Right lobe of liver (tissue), 4 donors: ENCODE measurements at regions not wholly inside any gene's neighbourhood (a gene's known extent, or its start where the extent isn't known, plus 50 kb on each side); places are given as distances from the start of the nearest gene placed in this dataset.

Source experiments
- POLR2A ChIP-seq: fragments of 450-650 bp; IDR thresholded peaks from one replicate; pipeline ENCODE4 v1.6.1; 2017; ENCODE audit warnings: antibody characterized with exemption, mild to moderate bottlenecking
- TF ChIP-seq, protein P1 (sequence below), 4 donors: fragments of 200-600 bp in 3 of 4; fragments of 450-650 bp in 1 of 4; IDR thresholded peaks; one replicate each; pipeline versions ENCODE4 v1.5.1 to v1.8.0; 2016 to 2022; ENCODE audit warnings: antibody characterized with exemption in 4 of 4, mild to moderate bottlenecking in 2 of 4
- donor health status: DM: no; HTN: no; CAD: no.
- donor health status: DM: no; HTN: no; CAD: no.
- donor health status: DM: no; HTN: yes; CAD: no.

DNA sequence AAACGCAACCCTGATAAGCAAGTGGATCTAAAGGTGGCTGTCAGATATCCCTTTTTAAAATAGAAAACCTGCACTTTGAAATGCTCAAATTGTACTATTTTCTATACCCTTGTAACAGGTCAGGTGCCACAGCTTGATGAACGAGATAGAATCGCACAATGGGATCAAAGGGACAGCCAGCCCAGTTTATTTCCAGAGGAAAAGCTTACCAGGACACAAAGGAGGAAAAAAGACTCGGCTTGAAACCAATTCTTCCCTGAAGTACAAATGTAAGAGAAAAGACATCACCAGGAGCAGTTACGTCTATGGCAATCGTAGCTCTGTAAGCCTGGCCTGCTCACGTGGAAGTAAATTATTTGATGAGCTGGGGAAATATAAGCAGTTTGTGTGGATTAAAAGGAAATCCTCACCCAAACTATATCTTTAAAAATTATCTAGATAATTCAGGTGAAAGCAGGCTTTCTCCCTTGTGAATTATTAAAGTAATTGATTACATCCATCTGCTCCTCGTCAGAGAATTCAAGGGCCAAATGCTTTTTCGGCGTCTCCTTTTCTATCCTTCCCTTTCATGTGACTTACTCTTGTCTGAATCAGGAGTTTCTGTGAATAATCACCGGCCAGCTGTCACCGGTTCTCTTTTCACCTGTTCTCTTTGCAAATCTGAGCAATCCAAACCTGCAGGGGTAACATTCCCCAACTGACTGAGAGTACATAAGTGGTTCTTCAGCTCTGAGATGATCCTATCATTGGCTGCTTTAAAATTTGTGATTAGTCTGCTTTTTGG lies 339.2 kb upstream of the ONECUT1 start:
- TF ChIP-seq, protein P1, sequence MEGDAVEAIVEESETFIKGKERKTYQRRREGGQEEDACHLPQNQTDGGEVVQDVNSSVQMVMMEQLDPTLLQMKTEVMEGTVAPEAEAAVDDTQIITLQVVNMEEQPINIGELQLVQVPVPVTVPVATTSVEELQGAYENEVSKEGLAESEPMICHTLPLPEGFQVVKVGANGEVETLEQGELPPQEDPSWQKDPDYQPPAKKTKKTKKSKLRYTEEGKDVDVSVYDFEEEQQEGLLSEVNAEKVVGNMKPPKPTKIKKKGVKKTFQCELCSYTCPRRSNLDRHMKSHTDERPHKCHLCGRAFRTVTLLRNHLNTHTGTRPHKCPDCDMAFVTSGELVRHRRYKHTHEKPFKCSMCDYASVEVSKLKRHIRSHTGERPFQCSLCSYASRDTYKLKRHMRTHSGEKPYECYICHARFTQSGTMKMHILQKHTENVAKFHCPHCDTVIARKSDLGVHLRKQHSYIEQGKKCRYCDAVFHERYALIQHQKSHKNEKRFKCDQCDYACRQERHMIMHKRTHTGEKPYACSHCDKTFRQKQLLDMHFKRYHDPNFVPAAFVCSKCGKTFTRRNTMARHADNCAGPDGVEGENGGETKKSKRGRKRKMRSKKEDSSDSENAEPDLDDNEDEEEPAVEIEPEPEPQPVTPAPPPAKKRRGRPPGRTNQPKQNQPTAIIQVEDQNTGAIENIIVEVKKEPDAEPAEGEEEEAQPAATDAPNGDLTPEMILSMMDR (IDR thresholded peaks at IDR 0.05) = no peak
- TF ChIP-seq POLR2A = no peak
